ENCODE measurements at regions not wholly inside any gene's neighbourhood (a gene's known extent, or its start where the extent isn't known, plus 50 kb on each side); places are given as distances from the start of the nearest gene placed in this dataset.

DNA sequence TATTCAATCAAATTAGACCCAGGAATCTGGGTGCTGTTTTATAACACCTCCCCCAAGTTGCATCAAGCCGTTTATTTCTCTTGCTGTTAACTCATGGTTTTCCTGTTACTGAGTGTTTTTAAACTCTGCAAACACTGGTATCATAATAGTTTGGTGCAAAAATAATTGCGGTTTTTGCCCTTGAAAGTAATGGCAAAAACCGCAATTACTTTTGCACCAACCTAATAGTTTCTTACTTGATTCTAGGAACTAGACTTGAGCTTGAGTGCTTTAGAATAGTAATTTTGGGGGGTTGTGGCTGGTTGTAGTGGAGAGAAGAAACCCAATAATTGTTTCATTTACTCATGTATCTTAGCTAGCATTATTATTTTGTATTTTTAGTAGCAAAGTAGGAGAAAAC, 156.6 kb downstream of the FHIP1A start:
- H4K8ac ChIP-seq (ENCODE audit: low read depth, low read length) = no peak overlapping the region
- no peak overlapping the region for H2BK120ac ChIP-seq (ENCODE audit: low read depth, low read length)
- no peaks in the 10 kb centered on the region for H3K9me3 ChIP-seq (replicated peaks in 1 of 2; ENCODE audit: control insufficient read depth in 2 of 2, insufficient read depth in 1 of 2, low read depth in 1 of 2, low read length in 2 of 2)
- H3K4me3 ChIP-seq (ENCODE audit: low read length in 2 of 2) = no peak overlapping the region
- no peak overlapping the region for H3K18ac ChIP-seq (ENCODE audit: low read length)
- peaks cover 0 to 5% (median 0%) of the 10 kb centered on the region in 3 experiments for H3K27me3 ChIP-seq (ENCODE audit: control insufficient read depth in 3 of 3, insufficient read depth in 3 of 3, low read depth in 1 of 3, low read length in 3 of 3)
- H3K23ac ChIP-seq (ENCODE audit: low read depth, low read length, poor library complexity) = no peak overlapping the region
- DNase-seq (ENCODE audit: low spot score) = no peak
- H3K4me1 ChIP-seq (ENCODE audit: control insufficient read depth in 2 of 2, insufficient read depth in 1 of 2, low read depth in 1 of 2, low read length in 2 of 2) = no peaks in the 10 kb centered on the region
- H3K4me2 ChIP-seq (ENCODE audit: insufficient read depth, low read length, poor library complexity, severe bottlenecking) = no peak overlapping the region
- H2BK5ac ChIP-seq (ENCODE audit: low read length) = no peak overlapping the region
- H3K36me3 ChIP-seq (replicated peaks in 1 of 2; ENCODE audit: control insufficient read depth in 2 of 2, insufficient read depth in 2 of 2, low read length in 2 of 2) = no peaks in the 10 kb centered on the region
- H2BK12ac ChIP-seq (ENCODE audit: low read length) = no peak overlapping the region
- WGBS, 2 donors (ENCODE audit: extremely low coverage in 2 of 2, insufficient read length in 2 of 2, insufficient replicate concordance in 1 of 2) = no CpG with 5 or more reads among the region's 3 CpGs
- no peak overlapping the region for H3K27ac ChIP-seq (replicated peaks; ENCODE audit: low read length)
- no peak overlapping the region for H4K91ac ChIP-seq (ENCODE audit: low read depth, low read length, poor library complexity)
- H3K79me1 ChIP-seq (ENCODE audit: low read depth, low read length) = no peaks in the 10 kb centered on the region
- no peak overlapping the region for H3K4ac ChIP-seq (ENCODE audit: low read length)
- no peak overlapping the region for H3K14ac ChIP-seq (ENCODE audit: low read length)
- H2AFZ ChIP-seq (ENCODE audit: low read length) = no peak overlapping the region
- no peak overlapping the region for H2BK15ac ChIP-seq (ENCODE audit: low read length)
- no peak overlapping the region for H2AK5ac ChIP-seq (ENCODE audit: low read depth, low read length)
- no peak overlapping the region for H3K9ac ChIP-seq (ENCODE audit: low read depth, low read length, poor library complexity)

DNA sequence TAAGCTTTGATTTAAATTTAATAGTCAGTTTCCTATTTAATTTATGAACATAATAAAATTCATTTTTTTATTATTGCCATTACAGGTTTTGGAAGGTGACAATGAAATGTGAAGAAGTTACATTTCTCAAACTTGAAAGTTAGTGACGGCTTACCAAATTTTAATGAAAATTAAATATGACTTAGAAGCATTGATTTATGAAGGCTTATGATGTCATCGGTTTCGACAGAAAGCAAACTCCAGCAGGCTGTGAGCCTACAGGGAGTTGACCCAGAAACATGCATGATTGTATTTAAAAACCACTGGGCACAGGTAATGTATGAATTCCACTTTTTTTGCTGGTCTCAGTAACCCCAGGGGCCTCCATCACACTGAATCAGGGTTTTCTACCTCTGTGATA, 157.1 kb downstream of the FHIP1A start:
- no peak overlapping the region for H3K4ac ChIP-seq (ENCODE audit: low read length)
- no peak overlapping the region for H4K91ac ChIP-seq (ENCODE audit: low read depth, low read length, poor library complexity)
- H3K18ac ChIP-seq (ENCODE audit: low read length) = no peak overlapping the region
- no peak overlapping the region for H3K23ac ChIP-seq (ENCODE audit: low read depth, low read length, poor library complexity)
- no peak overlapping the region for H3K4me2 ChIP-seq (ENCODE audit: insufficient read depth, low read length, poor library complexity, severe bottlenecking)
- no peak overlapping the region for H3K27ac ChIP-seq (replicated peaks; ENCODE audit: low read length)
- no peak overlapping the region for H2BK5ac ChIP-seq (ENCODE audit: low read length)
- no peak overlapping the region for H3K4me3 ChIP-seq (ENCODE audit: low read length in 2 of 2)
- H2BK120ac ChIP-seq (ENCODE audit: low read depth, low read length) = no peak overlapping the region
- no peaks in the 10 kb centered on the region for H3K4me1 ChIP-seq (ENCODE audit: control insufficient read depth in 2 of 2, insufficient read depth in 1 of 2, low read depth in 1 of 2, low read length in 2 of 2)
- no peak for DNase-seq (ENCODE audit: low spot score)
- no peak overlapping the region for H4K8ac ChIP-seq (ENCODE audit: low read depth, low read length)
- peaks cover 0 to 5% (median 0%) of the 10 kb centered on the region in 3 experiments for H3K27me3 ChIP-seq (ENCODE audit: control insufficient read depth in 3 of 3, insufficient read depth in 3 of 3, low read depth in 1 of 3, low read length in 3 of 3)
- no CpG with 5 or more reads among the region's 3 CpGs for WGBS, 2 donors (ENCODE audit: extremely low coverage in 2 of 2, insufficient read length in 2 of 2, insufficient replicate concordance in 1 of 2)
- no peak overlapping the region for H2BK15ac ChIP-seq (ENCODE audit: low read length)
- H3K9me3 ChIP-seq (replicated peaks in 1 of 2; ENCODE audit: control insufficient read depth in 2 of 2, insufficient read depth in 1 of 2, low read depth in 1 of 2, low read length in 2 of 2) = no peaks in the 10 kb centered on the region
- H3K79me1 ChIP-seq (ENCODE audit: low read depth, low read length) = no peaks in the 10 kb centered on the region
- no peaks in the 10 kb centered on the region for H3K36me3 ChIP-seq (replicated peaks in 1 of 2; ENCODE audit: control insufficient read depth in 2 of 2, insufficient read depth in 2 of 2, low read length in 2 of 2)
- H3K9ac ChIP-seq (ENCODE audit: low read depth, low read length, poor library complexity) = no peak overlapping the region
- no peak overlapping the region for H3K14ac ChIP-seq (ENCODE audit: low read length)
- H2AK5ac ChIP-seq (ENCODE audit: low read depth, low read length) = no peak overlapping the region
- H2BK12ac ChIP-seq (ENCODE audit: low read length) = no peak overlapping the region
- H2AFZ ChIP-seq (ENCODE audit: low read length) = no peak overlapping the region

DNA sequence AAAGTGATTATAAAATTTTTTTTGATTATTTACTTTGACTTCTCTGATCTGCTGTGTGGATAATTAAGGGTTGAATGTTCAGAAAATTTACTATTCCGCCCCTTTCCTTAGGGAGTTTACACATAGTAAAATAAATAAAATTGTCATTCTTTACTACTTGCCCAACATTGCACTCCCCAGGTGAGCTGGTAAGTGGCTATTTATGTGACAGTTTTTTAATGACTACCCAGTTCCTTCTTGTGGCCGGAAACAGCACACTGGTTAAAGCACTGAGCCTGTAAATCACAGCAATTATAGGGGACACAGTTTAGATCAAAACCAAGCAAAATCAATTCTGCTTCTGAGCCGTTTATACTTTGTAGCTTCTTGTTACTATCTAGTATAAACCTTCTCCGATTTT, 158.1 kb downstream of the FHIP1A start:
- no CpG with 5 or more reads among the region's 4 CpGs for WGBS, 2 donors (ENCODE audit: extremely low coverage in 2 of 2, insufficient read length in 2 of 2, insufficient replicate concordance in 1 of 2)

GRCh38 chr4:151568966-151569365, 160.0 kb downstream of the FHIP1A start:
- Histone ChIP-seq H3K4me1 (ENCODE audit: control insufficient read depth in 2 of 2, insufficient read depth in 1 of 2, low read depth in 1 of 2, low read length in 2 of 2) (no peaks in the 10 kb centered on the region), H3K27ac (replicated peaks; ENCODE audit: low read length) (no peak overlapping the region), H3K79me1 (ENCODE audit: low read depth, low read length) (no peaks in the 10 kb centered on the region), H2AK5ac (ENCODE audit: low read depth, low read length) (no peak overlapping the region), H3K9ac (ENCODE audit: low read depth, low read length, poor library complexity) (no peak overlapping the region), H2BK15ac (ENCODE audit: low read length) (no peak overlapping the region), H3K9me3 (replicated peaks in 1 of 2; ENCODE audit: control insufficient read depth in 2 of 2, insufficient read depth in 1 of 2, low read depth in 1 of 2, low read length in 2 of 2) (no peaks in the 10 kb centered on the region), H3K36me3 (replicated peaks in 1 of 2; ENCODE audit: control insufficient read depth in 2 of 2, insufficient read depth in 2 of 2, low read length in 2 of 2) (no peaks in the 10 kb centered on the region), H2BK5ac (ENCODE audit: low read length) (no peak overlapping the region), H3K18ac (ENCODE audit: low read length) (no peak overlapping the region), H4K8ac (ENCODE audit: low read depth, low read length) (no peak overlapping the region), H4K91ac (ENCODE audit: low read depth, low read length, poor library complexity) (no peak overlapping the region), H2BK12ac (ENCODE audit: low read length) (no peak overlapping the region), H3K4me3 (ENCODE audit: low read length in 2 of 2) (no peak overlapping the region), H2AFZ (ENCODE audit: low read length) (no peak overlapping the region), H3K23ac (ENCODE audit: low read depth, low read length, poor library complexity) (no peak overlapping the region), H3K27me3 (ENCODE audit: control insufficient read depth in 3 of 3, insufficient read depth in 3 of 3, low read depth in 1 of 3, low read length in 3 of 3) (no peaks in the 10 kb centered on the region), H3K4ac (ENCODE audit: low read length) (no peak overlapping the region), H3K14ac (ENCODE audit: low read length) (no peak overlapping the region), H3K4me2 (ENCODE audit: insufficient read depth, low read length, poor library complexity, severe bottlenecking) (no peak overlapping the region), H2BK120ac (ENCODE audit: low read depth, low read length) (no peak overlapping the region)
- WGBS, 2 donors (ENCODE audit: extremely low coverage in 2 of 2, insufficient read length in 2 of 2, insufficient replicate concordance in 1 of 2) = no CpG with 5 or more reads among the region's 5 CpGs
- no peak for DNase-seq (ENCODE audit: low spot score)

More for the DNA sequence above, 158.1 kb downstream of the FHIP1A start:
- Histone ChIP-seq H3K23ac (ENCODE audit: low read depth, low read length, poor library complexity) (no peak overlapping the region), H2BK5ac (ENCODE audit: low read length) (no peak overlapping the region), H3K36me3 (replicated peaks in 1 of 2; ENCODE audit: control insufficient read depth in 2 of 2, insufficient read depth in 2 of 2, low read length in 2 of 2) (no peaks in the 10 kb centered on the region), H3K79me1 (ENCODE audit: low read depth, low read length) (no peaks in the 10 kb centered on the region), H2AK5ac (ENCODE audit: low read depth, low read length) (no peak overlapping the region), H2BK120ac (ENCODE audit: low read depth, low read length) (no peak overlapping the region), H4K8ac (ENCODE audit: low read depth, low read length) (no peak overlapping the region), H2AFZ (ENCODE audit: low read length) (no peak overlapping the region), H4K91ac (ENCODE audit: low read depth, low read length, poor library complexity) (no peak overlapping the region), H3K4me2 (ENCODE audit: insufficient read depth, low read length, poor library complexity, severe bottlenecking) (no peak overlapping the region), H3K9me3 (replicated peaks in 1 of 2; ENCODE audit: control insufficient read depth in 2 of 2, insufficient read depth in 1 of 2, low read depth in 1 of 2, low read length in 2 of 2) (no peaks in the 10 kb centered on the region), H3K4me1 (ENCODE audit: control insufficient read depth in 2 of 2, insufficient read depth in 1 of 2, low read depth in 1 of 2, low read length in 2 of 2) (no peaks in the 10 kb centered on the region), H2BK15ac (ENCODE audit: low read length) (no peak overlapping the region), H3K9ac (ENCODE audit: low read depth, low read length, poor library complexity) (no peak overlapping the region), H3K14ac (ENCODE audit: low read length) (no peak overlapping the region), H3K27me3 (ENCODE audit: control insufficient read depth in 3 of 3, insufficient read depth in 3 of 3, low read depth in 1 of 3, low read length in 3 of 3) (peaks cover 0 to 2% (median 0%) of the 10 kb centered on the region in 3 experiments), H2BK12ac (ENCODE audit: low read length) (no peak overlapping the region), H3K27ac (replicated peaks; ENCODE audit: low read length) (no peak overlapping the region), H3K4ac (ENCODE audit: low read length) (no peak overlapping the region), H3K4me3 (ENCODE audit: low read length in 2 of 2) (no peak overlapping the region), H3K18ac (ENCODE audit: low read length) (no peak overlapping the region)
- no peak for DNase-seq (ENCODE audit: low spot score)
